HG02870 (cell line): ENCODE measurements at regions not wholly inside any gene's neighbourhood (a gene's known extent, or its start where the extent isn't known, plus 50 kb on each side); places are given as distances from the start of the nearest gene placed in this dataset.

Experiments
- ATAC-seq: cut with Tn5 transposase; IDR thresholded peaks from one replicate; pipeline ENCODE4 v1.9.1; 2021; ENCODE audit warnings: mild to moderate bottlenecking, moderate library complexity; ENCODE audit not compliant: unreplicated experiment

GRCh38 chr10:53749439-53749838, 976.9 kb upstream of the MBL2 start:
- no peak for ATAC-seq

- no peak for ATAC-seq
Observed at GRCh38 chr10:53748319-53748718, 975.7 kb upstream of the MBL2 start.

- no peak for ATAC-seq
Observed at GRCh38 chr10:53744746-53745145, 972.2 kb upstream of the MBL2 start.

GRCh38 chr10:53744176-53744575, 971.6 kb upstream of the MBL2 start:
- ATAC-seq: no peak

GRCh38 chr10:53737132-53737531, 964.5 kb upstream of the MBL2 start:
- ATAC-seq: no peak

- ATAC-seq: no peak
Observed at GRCh38 chr10:53726921-53727320, 954.3 kb upstream of the MBL2 start.

- ATAC-seq: no peak
Observed at GRCh38 chr10:53724581-53724980, 952.0 kb upstream of the MBL2 start.

GRCh38 chr10:53719658-53720057, 947.1 kb upstream of the MBL2 start:
- no peak for ATAC-seq

GRCh38 chr10:53716156-53716555, 943.6 kb upstream of the MBL2 start:
- no peak for ATAC-seq

GRCh38 chr10:53713431-53713830, 940.8 kb upstream of the MBL2 start:
- ATAC-seq: no peak

GRCh38 chr10:53702489-53702888, 929.9 kb upstream of the MBL2 start:
- ATAC-seq: no peak

GRCh38 chr10:53701213-53701612, 928.6 kb upstream of the MBL2 start:
- ATAC-seq: no peak

- ATAC-seq: no peak
Observed at GRCh38 chr10:53700278-53700677, 927.7 kb upstream of the MBL2 start.

GRCh38 chr10:53699684-53700083, 927.1 kb upstream of the MBL2 start:
- no peak for ATAC-seq

- ATAC-seq: no peak
Observed at GRCh38 chr10:53699231-53699630, 926.6 kb upstream of the MBL2 start.

GRCh38 chr10:53697038-53697437, 924.5 kb upstream of the MBL2 start:
- ATAC-seq: no peak

GRCh38 chr10:53690524-53691240, 918.1 kb upstream of the MBL2 start:
- ATAC-seq: no peak

GRCh38 chr10:53687800-53688199, 915.2 kb upstream of the MBL2 start:
- ATAC-seq: no peak

GRCh38 chr10:53682885-53683284, 910.3 kb upstream of the MBL2 start:
- ATAC-seq: no peak

GRCh38 chr10:53682458-53682857, 909.9 kb upstream of the MBL2 start:
- ATAC-seq: no peak

- no peak for ATAC-seq
Observed at GRCh38 chr10:53679666-53680065, 907.1 kb upstream of the MBL2 start.

- ATAC-seq: no peak
Observed at GRCh38 chr10:53675177-53675576, 902.6 kb upstream of the MBL2 start.

- ATAC-seq: no peak
Observed at GRCh38 chr10:53667063-53667462, 894.5 kb upstream of the MBL2 start.
